Activated T-cell treated with anti-CD3 and anti-CD28 coated beads, Interleukin-2, amount 50 U/mL, for 1 hour (primary cell): ENCODE measurements at regions not wholly inside any gene's neighbourhood (a gene's known extent, or its start where the extent isn't known, plus 50 kb on each side); places are given as distances from the start of the nearest gene placed in this dataset.
"Not testable (repeated sequence)": the region's sequence is repeated elsewhere in the genome, so short reads cannot be mapped to it uniquely, and the experiment has no call there.

Experiments used
- DNase-seq: peaks from one replicate; pipeline ENCODE4 v3.0.0-alpha.2; 2020

GRCh38 chr7:113291058-113291457 is 172.7 kb upstream of the SMIM30 start:
- no peak for DNase-seq

GRCh38 chr7:113289140-113289740 is 170.9 kb upstream of the SMIM30 start:
- DNase-seq = no peak

DNA sequence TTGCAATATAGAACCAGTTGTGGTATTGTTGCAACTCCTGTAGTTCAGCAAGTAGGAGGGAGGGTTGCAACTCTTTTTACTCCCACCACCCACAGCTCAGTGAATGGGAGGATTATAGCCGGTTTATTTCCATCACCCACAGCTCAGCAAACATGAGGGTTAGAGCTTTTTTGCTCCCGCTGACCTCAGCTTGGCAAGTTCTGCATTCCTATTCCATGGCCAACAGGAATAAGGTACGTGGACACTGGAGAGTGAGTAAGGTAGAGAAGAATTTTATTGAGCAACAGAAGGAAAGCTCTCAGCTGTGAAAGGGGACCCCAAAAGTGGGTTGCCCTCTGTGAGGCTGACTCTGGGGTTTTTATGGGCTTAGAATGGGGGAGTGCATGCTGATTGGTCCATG is 167.1 kb upstream of the SMIM30 start:
- DNase-seq = no peak

- no peak for DNase-seq
Observed at GRCh38 chr7:113283861-113284260, 165.5 kb upstream of the SMIM30 start.

DNA sequence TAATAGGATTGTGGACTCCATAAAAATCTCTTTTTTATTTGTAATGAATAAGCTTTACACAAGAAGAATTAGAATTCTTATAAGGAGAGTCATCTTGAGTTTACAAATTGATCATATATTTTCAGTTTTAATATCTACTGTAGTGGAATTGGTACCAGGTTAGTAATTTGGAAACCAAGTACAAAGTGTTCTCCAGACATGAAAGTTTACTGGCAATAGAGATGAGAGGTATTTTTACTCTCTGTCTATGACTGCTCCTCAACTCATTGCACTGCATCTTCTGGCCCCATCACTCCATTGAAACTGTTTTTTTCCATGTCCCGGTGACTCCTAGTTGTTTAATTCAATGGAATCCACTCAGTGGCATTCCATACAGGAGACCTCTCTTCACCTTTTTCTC is 164.5 kb upstream of the SMIM30 start:
- DNase-seq = no peak

DNA sequence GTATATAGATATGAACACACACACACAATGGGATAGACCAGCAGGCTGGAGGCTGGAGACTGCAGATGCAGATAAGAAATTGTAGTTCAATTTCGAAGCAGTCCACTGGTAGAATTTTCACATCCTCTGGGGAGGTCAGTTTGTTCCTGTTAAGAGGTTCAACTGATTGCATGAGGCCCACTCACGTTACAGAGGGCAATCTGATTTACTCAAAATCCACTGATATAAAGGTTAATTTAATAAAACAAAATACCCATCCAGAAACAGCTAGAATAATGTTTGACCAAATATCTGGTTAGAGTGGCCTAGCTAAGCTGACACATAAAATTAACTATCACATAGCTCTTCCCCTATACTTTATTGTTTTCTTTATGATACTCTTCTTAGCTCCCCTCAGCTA is 162.9 kb upstream of the SMIM30 start:
- no peak for DNase-seq

DNA sequence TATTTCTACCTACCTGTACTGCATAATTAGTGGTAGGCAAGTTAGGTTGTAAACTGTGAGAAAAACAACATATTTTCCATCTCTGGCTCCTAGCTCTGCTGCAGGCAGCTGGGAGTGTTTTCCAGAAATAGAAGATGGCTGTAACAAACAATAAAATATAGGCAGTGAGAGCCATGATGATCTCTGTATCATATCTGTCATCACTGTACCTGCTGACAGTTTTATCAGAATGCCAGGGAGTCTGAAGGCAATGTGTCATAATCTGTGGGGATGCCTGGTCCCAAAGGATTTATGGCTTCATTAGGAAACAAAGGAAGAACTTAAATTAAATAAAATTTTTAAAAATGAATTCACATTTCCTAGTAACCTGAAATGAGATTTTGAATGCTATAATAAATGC is 160.9 kb upstream of the SMIM30 start:
- DNase-seq = no peak

GRCh38 chr7:113270790-113271189 is 152.4 kb upstream of the SMIM30 start:
- DNase-seq = no peak

DNA sequence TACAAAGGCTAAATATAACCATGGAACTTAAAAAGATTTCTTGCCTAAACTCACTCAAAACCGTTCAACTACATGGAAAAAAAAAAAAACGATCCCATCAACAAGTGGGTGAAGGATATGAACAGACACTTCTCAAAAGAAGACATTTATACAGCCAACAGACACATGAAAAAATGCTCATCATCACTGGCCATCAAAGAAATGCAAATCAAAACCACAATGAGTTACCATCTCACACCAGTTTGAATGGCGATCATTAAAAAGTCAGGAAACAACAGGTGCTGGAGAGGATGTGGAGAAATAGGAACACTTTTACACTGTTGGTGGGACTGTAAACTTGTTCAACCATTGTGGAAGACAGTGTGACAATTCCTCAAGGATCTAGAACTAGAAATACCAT is 151.2 kb upstream of the SMIM30 start:
- DNase-seq = not testable (repeated sequence)

- no peak for DNase-seq
Observed at GRCh38 chr7:113268757-113269156, 150.4 kb upstream of the SMIM30 start.

DNA sequence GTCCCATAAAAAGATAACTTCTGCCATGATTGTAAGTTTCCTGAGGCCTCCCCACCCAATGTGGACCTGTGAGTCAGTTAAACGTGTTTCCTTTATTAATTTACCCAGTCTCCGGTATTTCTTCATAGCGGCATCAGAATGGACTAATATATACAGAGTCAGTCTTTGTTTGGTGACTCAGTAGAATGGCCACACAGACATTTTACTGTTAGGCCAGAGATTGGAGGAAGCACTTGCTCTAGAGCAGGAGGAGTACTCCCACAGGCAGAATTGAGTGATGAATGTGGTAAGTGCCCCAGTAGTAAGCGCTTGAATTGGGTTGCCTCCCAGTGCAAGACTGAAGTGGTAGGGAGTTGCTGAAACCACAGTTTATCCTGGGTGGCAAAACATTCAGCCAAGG is 149.5 kb upstream of the SMIM30 start:
- DNase-seq = no peak

GRCh38 chr7:113267271-113267670 is 148.9 kb upstream of the SMIM30 start:
- DNase-seq = no peak

- DNase-seq = no peak
Observed at GRCh38 chr7:113263749-113264148, 145.4 kb upstream of the SMIM30 start.

DNA sequence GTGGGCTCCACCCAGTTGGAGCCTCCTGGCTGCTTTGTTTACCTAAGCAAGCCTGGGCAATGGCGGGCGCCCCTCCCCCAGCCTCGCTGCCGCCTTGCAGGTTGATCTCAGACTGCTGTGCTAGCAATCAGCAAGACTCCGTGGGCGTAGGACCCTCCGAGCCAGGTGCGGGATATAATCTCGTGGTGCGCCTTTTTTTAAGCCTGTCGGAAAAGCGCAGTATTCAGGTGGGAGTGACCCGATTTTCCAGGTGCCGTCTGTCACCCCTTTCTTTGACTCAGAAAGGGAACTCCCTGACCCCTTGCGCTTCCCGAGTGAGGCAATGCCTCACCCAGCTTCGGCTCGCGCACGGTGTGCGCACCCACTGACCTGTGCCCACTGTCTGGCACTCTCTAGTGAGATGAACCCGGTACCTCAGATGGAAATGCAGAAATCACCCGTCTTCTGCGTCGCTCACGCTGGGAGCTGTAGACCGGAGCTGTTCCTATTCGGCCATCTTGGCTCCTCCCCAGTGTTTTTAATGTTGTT is 144.9 kb upstream of the SMIM30 start:
- not testable (repeated sequence) for DNase-seq

- DNase-seq = no peak
Observed at GRCh38 chr7:113256883-113257531, 138.7 kb upstream of the SMIM30 start.

DNA sequence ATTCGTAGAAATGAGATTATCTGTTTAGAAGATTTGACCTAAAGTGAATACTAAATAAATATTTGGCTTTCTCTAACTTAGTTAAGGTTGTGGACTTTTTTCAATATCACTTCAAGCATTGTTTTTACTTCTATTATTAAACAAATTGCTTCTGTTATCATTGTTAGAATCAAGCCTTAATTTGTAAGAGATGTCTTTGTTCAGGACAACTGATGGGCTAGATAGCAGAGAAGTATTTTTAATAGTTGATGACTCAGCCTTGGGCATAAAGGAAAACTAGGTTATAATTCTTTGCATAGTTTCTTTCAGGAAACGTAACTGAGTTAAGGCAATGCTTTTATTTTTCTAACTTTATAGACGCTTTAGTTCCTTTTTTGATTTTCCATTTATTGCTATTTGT is 128.8 kb upstream of the SMIM30 start:
- no peak for DNase-seq

DNA sequence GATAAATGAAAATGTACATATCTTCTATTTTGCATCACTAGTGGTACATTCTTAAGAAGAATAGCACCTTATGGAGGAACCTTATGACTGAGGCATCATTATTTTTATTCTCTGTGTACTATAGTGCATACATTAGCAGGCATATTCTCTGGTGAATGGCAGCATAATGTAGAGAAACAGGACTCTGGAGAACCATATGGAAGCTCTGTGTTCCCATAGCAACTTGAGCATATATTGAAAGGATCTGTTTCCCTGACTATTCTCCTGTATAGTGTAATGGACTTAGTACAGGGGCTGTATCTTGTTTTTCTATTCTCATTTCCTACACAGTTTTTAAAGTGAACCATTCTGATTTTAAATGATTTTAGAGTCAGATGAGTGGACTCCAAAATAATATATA is 128.4 kb upstream of the SMIM30 start:
- no peak for DNase-seq

DNA sequence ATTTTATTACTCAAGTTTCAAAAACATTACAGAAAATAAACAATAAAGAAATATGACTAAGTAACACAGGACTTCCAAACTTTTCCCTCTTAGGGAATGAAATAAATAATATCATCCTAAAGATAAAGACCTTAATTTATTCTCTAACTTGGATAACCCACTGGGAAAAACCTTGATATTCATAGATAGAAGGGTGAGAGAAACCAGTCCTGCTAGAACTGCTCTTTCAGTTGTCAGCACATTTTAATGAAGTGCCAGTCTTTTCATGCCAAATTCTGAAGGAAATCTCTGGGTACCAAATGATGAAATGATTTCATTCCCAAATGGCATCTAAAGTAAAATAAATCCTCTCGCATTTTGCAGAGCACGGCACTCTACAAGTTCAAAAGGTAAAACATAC is 114.5 kb upstream of the SMIM30 start:
- DNase-seq = no peak

- no peak for DNase-seq
Observed at GRCh38 chr7:113230691-113231090, 112.3 kb upstream of the SMIM30 start.

DNA sequence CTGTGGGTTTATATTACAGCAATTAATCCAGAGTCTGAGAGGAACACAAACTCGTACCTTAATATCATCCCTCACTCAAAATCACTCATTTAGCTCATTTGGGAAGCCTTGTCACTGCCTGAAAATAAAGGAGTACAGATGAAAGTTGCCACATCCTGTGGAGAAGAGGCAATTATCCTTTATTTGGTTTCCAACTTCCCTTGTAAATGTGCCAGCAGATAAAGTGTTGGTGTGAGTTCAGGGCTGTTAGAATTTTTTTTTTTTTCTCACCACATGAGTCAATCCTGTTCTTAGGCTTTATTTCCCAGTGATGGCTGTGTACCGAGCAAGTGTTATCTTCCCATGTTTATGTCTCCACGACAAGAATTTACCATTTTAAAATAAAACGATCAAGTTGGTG is 99.0 kb upstream of the SMIM30 start:
- no peak for DNase-seq

GRCh38 chr7:113216038-113216437 is 97.7 kb upstream of the SMIM30 start:
- no peak for DNase-seq

DNA sequence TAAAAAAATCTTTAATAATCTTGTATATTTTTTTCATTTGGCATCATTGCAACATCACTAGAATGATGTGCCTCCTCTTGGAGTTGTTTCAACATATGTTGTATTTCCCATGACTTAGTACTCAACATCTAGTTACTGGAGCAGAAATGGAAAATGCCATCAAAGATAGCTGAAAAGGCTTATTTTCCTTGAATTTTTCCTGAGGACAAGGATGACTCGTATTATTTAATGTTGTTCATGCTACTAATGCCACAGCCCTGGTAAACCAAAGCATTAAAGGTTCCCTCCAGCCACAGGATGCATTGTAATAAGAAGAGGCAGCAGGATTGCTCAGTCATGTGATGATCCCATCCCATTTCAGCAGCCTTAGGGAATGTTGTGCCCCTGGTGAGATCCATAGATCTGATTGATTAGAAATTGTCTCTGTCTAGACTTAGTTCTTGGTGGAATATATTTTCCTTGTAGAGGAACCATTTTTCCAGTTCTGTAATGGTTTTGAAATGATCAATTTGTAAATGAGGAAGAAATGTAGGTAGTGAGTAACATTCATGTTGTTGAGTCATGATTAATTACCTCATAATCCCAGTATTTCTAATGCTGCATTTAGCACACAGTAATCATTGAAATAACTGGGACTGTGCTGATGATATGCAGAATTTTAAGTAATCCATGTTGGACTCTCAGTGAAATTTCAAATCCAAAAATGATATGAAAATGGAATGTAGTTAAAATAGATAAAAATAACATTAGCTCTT is 91.3 kb upstream of the SMIM30 start:
- DNase-seq = no peak

DNA sequence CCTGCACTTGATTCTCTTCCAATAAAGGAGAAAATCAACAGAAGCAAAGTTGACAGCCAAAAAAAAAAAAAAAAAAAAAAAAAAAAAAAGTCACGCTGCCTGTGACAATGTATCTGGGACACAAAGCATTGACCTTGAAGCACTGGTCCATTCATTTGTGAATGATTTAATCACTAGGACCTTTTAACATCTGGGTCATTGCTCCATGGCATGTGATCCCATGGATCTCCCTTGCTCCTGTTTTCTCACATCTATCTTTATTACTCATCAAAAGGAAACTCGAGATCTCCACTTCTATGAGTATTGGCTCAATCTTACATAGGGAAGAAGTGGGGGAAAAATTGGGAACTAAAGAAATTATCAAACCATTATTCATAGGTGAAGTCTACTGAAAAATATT is 89.6 kb upstream of the SMIM30 start:
- no peak for DNase-seq

GRCh38 chr7:113207441-113207840 is 89.1 kb upstream of the SMIM30 start:
- no peak for DNase-seq
